ENCODE measurements at regions not wholly inside any gene's neighbourhood (a gene's known extent, or its start where the extent isn't known, plus 50 kb on each side); places are given as distances from the start of the nearest gene placed in this dataset.

- TF ChIP-seq FOXJ3 (CRISPR knock-in tag; IDR thresholded peaks at IDR 0.05; ENCODE audit: borderline replicate concordance) = no peak
- TF ChIP-seq NR2C2 (CRISPR knock-in tag; IDR thresholded peaks at IDR 0.05) = no peak
- TF ChIP-seq ZNF281 (CRISPR knock-in tag; IDR thresholded peaks at IDR 0.05) = no peak
- TF ChIP-seq RELA (CRISPR knock-in tag; IDR thresholded peaks at IDR 0.05; ENCODE audit: borderline replicate concordance) = no peak
- no peak for TF ChIP-seq HMGXB4 (CRISPR knock-in tag; IDR thresholded peaks at IDR 0.05)
- no peak for TF ChIP-seq ZNF138 (CRISPR knock-in tag; conservative IDR thresholded peaks at IDR 0.05)
- TF ChIP-seq NR1H2 (CRISPR knock-in tag; IDR thresholded peaks at IDR 0.05) = no peak
Measured at GRCh38 chr15:62940093-62940754, 102.3 kb upstream of the TPM1 start (continued).

- CTCF ChIA-PET = interaction anchor here (1.0 kb wide), 1 partner anchor 107 kb away, joined by 3 read pairs; no protein-coding TSS in a partner anchor
- Mint-ChIP-seq H3K27ac (no peak overlapping the region), H3K4me3 (no peak overlapping the region), H3K27me3 (ENCODE audit: low read depth) (no peaks in the 10 kb centered on the region), H3K9me3 (no peaks in the 10 kb centered on the region), H3K4me1 (peaks cover 7% of the 10 kb centered on the region), H3K36me3 (no peaks in the 10 kb centered on the region)
- POLR2A ChIA-PET = interaction anchor here (0.6 kb wide), 2 partner anchors 68 to 1035 kb away, joined by 3 to 10 read pairs; no protein-coding TSS in a partner anchor
- TF ChIP-seq USF2 (CRISPR knock-in tag; IDR thresholded peaks at IDR 0.05) (no peak), ELF4 (CRISPR knock-in tag; IDR thresholded peaks at IDR 0.05; ENCODE audit: low read depth) (no peak), EMX1 (CRISPR knock-in tag; IDR thresholded peaks at IDR 0.05) (no peak), GABPB1 (CRISPR knock-in tag; IDR thresholded peaks at IDR 0.05) (no peak), SOX15 (CRISPR knock-in tag; IDR thresholded peaks at IDR 0.05) (no peak), ZBTB21 (CRISPR knock-in tag; IDR thresholded peaks at IDR 0.05; ENCODE audit: borderline replicate concordance) (no peak), E2F1 (CRISPR knock-in tag; IDR thresholded peaks at IDR 0.05) (no peak), ZBTB43 (CRISPR knock-in tag; IDR thresholded peaks at IDR 0.05) (no peak), FOXJ3 (CRISPR knock-in tag; IDR thresholded peaks at IDR 0.05; ENCODE audit: borderline replicate concordance) (no peak), RELA (CRISPR knock-in tag; IDR thresholded peaks at IDR 0.05; ENCODE audit: borderline replicate concordance) (no peak), TP53 (CRISPR knock-in tag; IDR thresholded peaks at IDR 0.05) (no peak), AFF4 (CRISPR knock-in tag; IDR thresholded peaks at IDR 0.05; ENCODE audit: borderline replicate concordance) (no peak), GRHL2 (CRISPR knock-in tag; IDR thresholded peaks at IDR 0.05; ENCODE audit: insufficient replicate concordance, severe bottlenecking) (no peak), NR3C1 (CRISPR knock-in tag; conservative IDR thresholded peaks at IDR 0.05; ENCODE audit: low read depth) (no peak)
- ATAC-seq = no peak; the same call in 1 of the 2 replicates
- no peak for DNase-seq (ENCODE audit: low spot score)
Measured at GRCh38 chr15:62940755-62941361, 101.7 kb upstream of the TPM1 start.
